ENCODE measurements at regions not wholly inside any gene's neighbourhood (a gene's known extent, or its start where the extent isn't known, plus 50 kb on each side); places are given as distances from the start of the nearest gene placed in this dataset.

DNA sequence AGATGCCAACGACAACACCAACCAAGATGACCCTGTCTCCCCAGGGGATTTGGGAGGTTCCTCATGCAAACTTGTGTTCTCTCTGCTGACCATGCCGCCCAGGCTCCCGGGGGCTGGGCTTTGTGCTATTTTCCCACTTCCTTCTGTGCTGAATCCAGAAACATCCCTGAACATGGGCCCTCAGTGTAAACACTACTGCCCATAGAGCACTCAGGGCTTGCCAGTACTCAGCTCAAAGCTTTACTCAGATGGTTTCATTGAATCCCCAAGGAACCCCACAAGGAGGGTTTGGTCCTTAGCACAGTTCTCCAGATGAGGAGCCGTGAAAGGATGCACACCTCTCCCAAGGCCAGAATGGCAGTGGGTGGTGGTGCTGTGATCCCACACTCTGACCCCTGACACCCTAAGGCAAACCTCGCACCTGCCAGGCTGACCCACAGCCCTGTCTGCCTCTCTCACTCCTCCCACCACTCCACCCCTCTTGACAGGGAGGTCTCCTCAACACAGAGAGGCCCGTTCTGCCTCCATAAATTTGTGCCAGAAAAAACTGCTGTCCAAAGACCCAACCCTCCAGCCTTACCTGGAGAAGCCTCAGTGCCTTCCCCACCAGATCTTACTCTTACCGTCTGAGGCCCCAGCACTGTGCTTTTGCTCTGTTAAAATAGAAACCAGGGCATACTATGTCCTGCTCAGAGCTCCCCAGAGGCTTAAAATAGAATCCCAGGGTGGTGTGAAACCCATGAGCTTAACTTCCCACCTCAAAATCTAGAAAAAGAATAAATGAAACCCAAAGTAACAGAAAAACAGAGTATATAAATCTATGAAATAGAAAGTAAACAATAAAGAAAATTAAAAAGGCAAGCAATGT, 283.0 kb upstream of the CDH4 start:
- H3K9me2 ChIP-seq (replicated peaks; ENCODE audit: insufficient read depth, low read length): no peaks in the 10 kb centered on the region
- no peaks in the 10 kb centered on the region for H3K9me3 ChIP-seq (ENCODE audit: insufficient read depth, low read length)
- no peak overlapping the region for H3K9ac ChIP-seq (ENCODE audit: low read length)
- H3F3A ChIP-seq (ENCODE audit: insufficient read depth): no peaks in the 10 kb centered on the region
- H3K36me3 ChIP-seq (ENCODE audit: low read length): no peaks in the 10 kb centered on the region
- H3K79me2 ChIP-seq (ENCODE audit: insufficient read depth, low read length): no peaks in the 10 kb centered on the region
- H3K4me3 ChIP-seq (ENCODE audit: insufficient read depth, low read length, poor library complexity, severe bottlenecking): no peak overlapping the region
- no peaks in the 10 kb centered on the region for H4K20me1 ChIP-seq (ENCODE audit: low read depth, low read length)
- no peak for TF ChIP-seq EZH2phosphoT487 (conservative IDR thresholded peaks at IDR 0.05; ENCODE audit: low read length)
- TF ChIP-seq, protein P1, sequence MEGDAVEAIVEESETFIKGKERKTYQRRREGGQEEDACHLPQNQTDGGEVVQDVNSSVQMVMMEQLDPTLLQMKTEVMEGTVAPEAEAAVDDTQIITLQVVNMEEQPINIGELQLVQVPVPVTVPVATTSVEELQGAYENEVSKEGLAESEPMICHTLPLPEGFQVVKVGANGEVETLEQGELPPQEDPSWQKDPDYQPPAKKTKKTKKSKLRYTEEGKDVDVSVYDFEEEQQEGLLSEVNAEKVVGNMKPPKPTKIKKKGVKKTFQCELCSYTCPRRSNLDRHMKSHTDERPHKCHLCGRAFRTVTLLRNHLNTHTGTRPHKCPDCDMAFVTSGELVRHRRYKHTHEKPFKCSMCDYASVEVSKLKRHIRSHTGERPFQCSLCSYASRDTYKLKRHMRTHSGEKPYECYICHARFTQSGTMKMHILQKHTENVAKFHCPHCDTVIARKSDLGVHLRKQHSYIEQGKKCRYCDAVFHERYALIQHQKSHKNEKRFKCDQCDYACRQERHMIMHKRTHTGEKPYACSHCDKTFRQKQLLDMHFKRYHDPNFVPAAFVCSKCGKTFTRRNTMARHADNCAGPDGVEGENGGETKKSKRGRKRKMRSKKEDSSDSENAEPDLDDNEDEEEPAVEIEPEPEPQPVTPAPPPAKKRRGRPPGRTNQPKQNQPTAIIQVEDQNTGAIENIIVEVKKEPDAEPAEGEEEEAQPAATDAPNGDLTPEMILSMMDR (IDR thresholded peaks at IDR 0.05; ENCODE audit: insufficient read depth, low read length, poor library complexity, severe bottlenecking): no peak
- H2AFZ ChIP-seq (ENCODE audit: low read depth, low read length, severe bottlenecking): no peak overlapping the region
- no peak overlapping the region for H3K4me2 ChIP-seq (ENCODE audit: low read depth, low read length, poor library complexity, severe bottlenecking)
- no peaks in the 10 kb centered on the region for H3K27me3 ChIP-seq (ENCODE audit: low read length)
- no peak overlapping the region for H3K27ac ChIP-seq (ENCODE audit: low read depth, low read length)

DNA sequence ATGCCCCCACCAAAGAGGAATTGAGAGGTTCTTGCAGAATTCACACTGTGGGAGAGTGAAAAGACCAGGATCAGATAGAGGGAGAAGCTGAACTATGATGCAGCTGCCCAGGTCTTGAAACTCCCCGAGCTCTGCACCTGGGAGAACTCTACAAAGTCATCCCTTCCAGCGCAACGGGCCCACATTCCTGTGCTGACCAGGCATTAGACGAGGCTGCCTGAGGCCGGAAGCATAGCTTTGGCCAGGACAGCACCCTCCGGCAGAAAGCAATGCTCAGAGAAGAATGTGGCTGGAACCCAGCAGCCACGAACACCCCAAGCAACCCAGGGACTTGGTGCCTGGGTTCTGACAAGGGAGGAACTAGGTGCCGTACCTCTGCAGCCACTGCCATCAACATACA, 281.5 kb upstream of the CDH4 start:
- Histone ChIP-seq H3K27me3 (ENCODE audit: low read length) (no peaks in the 10 kb centered on the region), H3K27ac (ENCODE audit: low read depth, low read length) (no peak overlapping the region), H3K4me2 (ENCODE audit: low read depth, low read length, poor library complexity, severe bottlenecking) (no peak overlapping the region)

DNA sequence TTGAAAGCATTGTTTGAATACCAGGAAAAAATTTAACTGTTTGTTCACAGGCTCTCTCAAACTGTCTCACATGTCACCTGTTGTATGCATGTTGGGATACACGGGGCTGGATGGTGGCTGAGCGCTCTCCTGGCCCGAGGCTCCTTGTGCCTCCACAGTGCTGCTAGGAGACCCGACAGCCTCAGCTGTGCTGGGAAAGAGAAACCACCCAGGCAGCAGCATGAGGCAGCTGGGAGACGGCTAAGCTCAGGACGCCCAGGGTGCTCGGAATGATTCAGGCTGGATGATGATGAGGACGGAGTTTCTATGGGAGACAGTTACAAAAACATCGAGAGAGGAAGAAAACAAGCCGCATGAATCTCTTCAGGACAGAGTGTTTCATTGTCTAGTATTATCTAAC, 278.0 kb upstream of the CDH4 start:
- Histone ChIP-seq H4K20me1 (ENCODE audit: low read depth, low read length) (no peaks in the 10 kb centered on the region), H2AFZ (ENCODE audit: low read depth, low read length, severe bottlenecking) (no peak overlapping the region), H3K79me2 (ENCODE audit: insufficient read depth, low read length) (no peaks in the 10 kb centered on the region), H3K4me2 (ENCODE audit: low read depth, low read length, poor library complexity, severe bottlenecking) (no peak overlapping the region), H3K9me2 (replicated peaks; ENCODE audit: insufficient read depth, low read length) (no peaks in the 10 kb centered on the region), H3K9me3 (ENCODE audit: insufficient read depth, low read length) (no peaks in the 10 kb centered on the region), H3K4me3 (ENCODE audit: insufficient read depth, low read length, poor library complexity, severe bottlenecking) (no peak overlapping the region), H3F3A (ENCODE audit: insufficient read depth) (no peaks in the 10 kb centered on the region), H3K9ac (ENCODE audit: low read length) (no peak overlapping the region), H3K27ac (ENCODE audit: low read depth, low read length) (no peak overlapping the region), H3K27me3 (ENCODE audit: low read length) (no peaks in the 10 kb centered on the region), H3K36me3 (ENCODE audit: low read length) (no peaks in the 10 kb centered on the region)
- TF ChIP-seq, protein P1 (IDR thresholded peaks at IDR 0.05; ENCODE audit: insufficient read depth, low read length, poor library complexity, severe bottlenecking): no peak
- no peak for TF ChIP-seq EZH2phosphoT487 (conservative IDR thresholded peaks at IDR 0.05; ENCODE audit: low read length)

More for the DNA sequence above, 281.5 kb upstream of the CDH4 start:
- Histone ChIP-seq H3K9me2 (replicated peaks; ENCODE audit: insufficient read depth, low read length) (no peaks in the 10 kb centered on the region), H2AFZ (ENCODE audit: low read depth, low read length, severe bottlenecking) (no peak overlapping the region), H4K20me1 (ENCODE audit: low read depth, low read length) (no peaks in the 10 kb centered on the region), H3K9me3 (ENCODE audit: insufficient read depth, low read length) (no peaks in the 10 kb centered on the region), H3K79me2 (ENCODE audit: insufficient read depth, low read length) (no peaks in the 10 kb centered on the region), H3K36me3 (ENCODE audit: low read length) (no peaks in the 10 kb centered on the region), H3F3A (ENCODE audit: insufficient read depth) (no peaks in the 10 kb centered on the region), H3K9ac (ENCODE audit: low read length) (no peak overlapping the region), H3K4me3 (ENCODE audit: insufficient read depth, low read length, poor library complexity, severe bottlenecking) (no peak overlapping the region)
- TF ChIP-seq, protein P1 (IDR thresholded peaks at IDR 0.05; ENCODE audit: insufficient read depth, low read length, poor library complexity, severe bottlenecking): no peak
- TF ChIP-seq EZH2phosphoT487 (conservative IDR thresholded peaks at IDR 0.05; ENCODE audit: low read length): no peak
